H7 (cell line): ENCODE measurements at regions not wholly inside any gene's neighbourhood (a gene's known extent, or its start where the extent isn't known, plus 50 kb on each side); places are given as distances from the start of the nearest gene placed in this dataset.

Experiments used
- DNase-seq: peaks from one replicate; pipeline ENCODE4 v3.0.0; 2012
- H3K27me3 ChIP-seq: 2 replicates; pipeline ENCODE4 v1.6.0; 2011; ENCODE audit warnings: mild to moderate bottlenecking, low read length; ENCODE audit not compliant: control insufficient read depth, insufficient read depth
- H3K36me3 ChIP-seq: replicated peaks from 2 replicates; pipeline ENCODE4 v1.5.1; 2011; ENCODE audit warnings: low read length; ENCODE audit not compliant: control insufficient read depth, insufficient read depth
- H3K4me3 ChIP-seq: 2 replicates; pipeline ENCODE4 v1.5.1; 2011; ENCODE audit warnings: low read depth, mild to moderate bottlenecking, control low read depth, low read length, moderate library complexity; ENCODE audit not compliant: insufficient read depth

- Histone ChIP-seq H3K27me3 (no peaks in the 10 kb centered on the region), H3K4me3 (no peak overlapping the region), H3K36me3 (no peaks in the 10 kb centered on the region)
- no peak for DNase-seq
Observed at GRCh38 chr7:85478530-85478929, 291.7 kb upstream of the SEMA3D start.

DNA sequence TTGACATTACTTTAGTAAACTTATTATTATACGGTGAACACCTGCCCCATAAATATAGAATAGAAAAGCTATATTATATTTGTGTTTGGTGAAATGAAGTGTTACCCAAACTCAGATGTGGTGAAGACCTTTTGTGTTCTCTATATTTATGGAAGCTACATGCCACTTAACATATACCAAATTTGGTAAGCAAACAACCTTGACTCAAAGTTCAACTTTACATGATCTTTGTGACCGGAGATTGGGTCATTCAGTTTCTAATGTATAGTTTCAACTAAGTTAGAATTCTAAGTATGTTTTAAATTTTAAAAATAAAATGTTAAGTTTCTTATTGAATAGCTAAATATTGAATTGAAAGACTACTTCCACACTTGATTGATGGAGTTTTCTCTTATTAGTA is 288.6 kb upstream of the SEMA3D start:
- Histone ChIP-seq H3K4me3 (no peak overlapping the region), H3K27me3 (no peaks in the 10 kb centered on the region), H3K36me3 (no peaks in the 10 kb centered on the region)
- no peak for DNase-seq

DNA sequence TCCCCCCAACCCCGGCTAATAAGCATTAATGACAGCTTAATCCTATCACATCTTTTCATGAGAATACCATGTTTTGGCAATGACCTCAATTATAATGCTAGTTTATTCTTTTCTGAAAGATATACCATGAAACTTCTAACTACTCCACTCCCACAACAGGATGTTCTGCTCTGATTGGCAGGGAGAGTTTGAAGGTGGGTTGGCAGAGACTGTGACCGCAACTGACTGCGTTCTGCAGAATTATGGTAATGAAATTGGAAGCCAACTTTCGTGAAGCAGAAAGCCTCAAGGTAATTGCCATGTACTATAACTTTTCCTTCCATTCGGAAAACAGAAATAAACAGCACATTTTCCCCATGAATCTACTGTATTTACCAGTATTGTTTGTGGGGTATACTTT is 288.2 kb upstream of the SEMA3D start:
- no peaks in the 10 kb centered on the region for H3K27me3 ChIP-seq
- H3K36me3 ChIP-seq, result no peaks in the 10 kb centered on the region
- no peak overlapping the region for H3K4me3 ChIP-seq
- DNase-seq, result no peak

GRCh38 chr7:85474234-85474633 is 287.4 kb upstream of the SEMA3D start:
- no peak for DNase-seq
- no peaks in the 10 kb centered on the region for H3K36me3 ChIP-seq
- H3K27me3 ChIP-seq, result no peaks in the 10 kb centered on the region
- H3K4me3 ChIP-seq, result no peak overlapping the region

DNA sequence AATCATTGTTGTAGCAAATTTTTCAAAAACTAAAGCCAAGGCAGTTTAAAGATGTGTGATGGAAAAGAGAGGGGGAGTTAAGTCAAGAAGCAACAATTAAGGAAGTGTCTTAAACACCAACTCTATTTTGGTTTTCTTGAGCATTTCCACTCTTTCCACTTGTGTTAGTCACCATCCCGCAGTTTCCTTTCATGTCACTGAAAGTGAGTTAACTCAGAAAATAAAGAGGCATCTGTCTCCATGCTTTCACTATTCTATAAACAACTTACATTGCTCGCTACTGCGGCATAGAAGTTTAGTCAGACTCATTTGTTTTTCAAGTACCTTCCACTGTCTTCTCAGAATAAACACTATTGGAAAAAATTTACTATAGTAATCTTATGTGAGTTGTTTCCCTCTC is 284.9 kb upstream of the SEMA3D start:
- DNase-seq, result no peak
- H3K27me3 ChIP-seq, result no peaks in the 10 kb centered on the region
- H3K36me3 ChIP-seq, result no peaks in the 10 kb centered on the region
- no peak overlapping the region for H3K4me3 ChIP-seq

- Histone ChIP-seq H3K36me3 (no peaks in the 10 kb centered on the region), H3K27me3 (no peaks in the 10 kb centered on the region), H3K4me3 (no peak overlapping the region)
- no peak for DNase-seq
Observed at GRCh38 chr7:85471307-85471706, 284.5 kb upstream of the SEMA3D start.

GRCh38 chr7:85469446-85470010 is 282.7 kb upstream of the SEMA3D start:
- no peaks in the 10 kb centered on the region for H3K36me3 ChIP-seq
- no peak overlapping the region for H3K4me3 ChIP-seq
- DNase-seq, result no peak
- H3K27me3 ChIP-seq, result no peaks in the 10 kb centered on the region

DNA sequence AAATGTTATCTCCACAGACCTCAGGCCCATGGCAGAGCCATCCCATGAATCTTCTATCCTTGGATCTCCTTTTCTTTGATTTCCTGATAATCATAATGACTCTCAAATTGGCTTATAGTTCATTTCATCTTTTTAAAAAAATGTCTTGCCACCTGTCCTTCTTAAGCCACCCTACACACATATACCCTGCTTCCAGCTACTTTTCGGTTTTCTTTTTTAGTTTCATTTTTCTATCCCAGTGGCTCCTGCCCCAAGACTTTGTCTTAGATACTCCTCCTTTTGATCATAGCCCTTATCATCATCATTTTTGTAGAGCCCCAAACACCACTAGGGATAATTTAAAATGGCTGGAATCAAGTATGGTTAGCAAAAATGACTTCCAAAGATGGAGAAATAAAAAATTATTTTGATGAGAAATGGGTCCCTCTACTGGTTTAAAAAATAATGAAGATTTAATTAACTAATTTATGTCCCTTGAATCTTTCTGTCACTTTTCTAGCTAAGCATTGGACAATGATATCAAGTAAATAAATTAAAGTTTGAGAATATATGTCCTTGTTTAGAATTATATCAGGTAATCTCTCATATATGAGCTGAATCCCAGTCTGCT is 277.3 kb upstream of the SEMA3D start:
- Histone ChIP-seq H3K27me3 (no peaks in the 10 kb centered on the region), H3K4me3 (no peak overlapping the region), H3K36me3 (no peaks in the 10 kb centered on the region)
- DNase-seq, result no peak

DNA sequence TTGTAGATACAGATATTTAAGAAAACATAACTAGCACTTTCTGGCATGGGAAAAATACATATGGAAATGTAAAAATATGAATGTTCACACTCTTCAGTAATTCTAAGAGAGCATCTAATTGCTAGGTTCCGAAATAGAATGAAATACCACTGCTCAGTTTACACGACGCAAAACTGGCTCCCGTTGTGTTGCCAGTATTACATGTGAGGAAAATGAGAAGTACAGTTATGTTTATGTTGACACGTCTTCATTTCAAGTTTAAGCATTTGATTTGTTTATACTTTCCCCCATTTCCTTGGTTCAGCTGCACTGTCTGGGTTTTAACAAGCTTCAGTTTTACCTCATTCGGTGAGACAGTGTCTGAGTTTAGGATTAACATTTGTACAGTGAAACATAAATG is 275.8 kb upstream of the SEMA3D start:
- H3K36me3 ChIP-seq, result no peaks in the 10 kb centered on the region
- H3K4me3 ChIP-seq, result no peak overlapping the region
- no peak for DNase-seq
- H3K27me3 ChIP-seq, result no peaks in the 10 kb centered on the region

DNA sequence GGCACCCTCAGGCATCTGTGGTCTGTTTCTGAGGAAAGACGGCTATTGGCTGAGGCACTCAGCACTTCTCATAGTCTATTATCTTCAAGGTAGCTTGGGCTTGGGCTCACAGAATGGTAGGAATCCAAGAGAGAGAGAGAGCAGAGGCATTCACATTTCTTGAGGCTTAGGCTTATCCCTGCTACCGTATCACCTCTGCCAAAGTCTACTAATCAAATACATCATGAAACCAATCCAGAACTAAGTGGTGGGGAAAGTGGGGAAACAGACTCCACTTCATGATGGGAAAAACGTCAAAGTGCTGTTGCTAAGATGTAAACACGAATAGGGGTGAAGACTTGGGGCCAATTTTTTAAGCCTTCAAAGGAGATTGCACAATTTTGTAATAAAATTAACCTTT is 271.1 kb upstream of the SEMA3D start:
- Histone ChIP-seq H3K4me3 (no peak overlapping the region), H3K27me3 (no peaks in the 10 kb centered on the region), H3K36me3 (no peaks in the 10 kb centered on the region)
- DNase-seq, result no peak

DNA sequence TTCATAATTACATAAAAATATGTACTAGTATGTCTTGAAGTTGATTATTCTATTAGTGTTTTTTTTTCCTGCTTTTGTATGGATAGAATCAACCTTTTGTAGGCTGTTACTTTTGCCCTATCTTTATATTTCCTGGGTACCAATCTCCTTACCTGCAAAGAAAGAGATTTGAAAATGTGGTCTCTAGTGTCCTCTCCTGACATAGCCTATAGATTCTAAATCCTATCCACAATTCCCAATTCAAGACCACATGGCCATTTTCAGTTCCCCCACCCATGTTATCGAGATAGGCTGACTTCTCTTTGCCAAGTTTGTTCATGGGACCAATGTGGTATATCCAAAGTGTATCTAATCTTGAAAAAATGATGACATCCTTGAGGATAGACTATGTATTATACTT is 269.4 kb upstream of the SEMA3D start:
- no peaks in the 10 kb centered on the region for H3K36me3 ChIP-seq
- H3K27me3 ChIP-seq, result no peaks in the 10 kb centered on the region
- H3K4me3 ChIP-seq, result no peak overlapping the region
- DNase-seq, result no peak

GRCh38 chr7:85454904-85455303 is 268.0 kb upstream of the SEMA3D start:
- H3K27me3 ChIP-seq, result no peaks in the 10 kb centered on the region
- H3K36me3 ChIP-seq, result no peaks in the 10 kb centered on the region
- no peak overlapping the region for H3K4me3 ChIP-seq
- DNase-seq, result no peak

DNA sequence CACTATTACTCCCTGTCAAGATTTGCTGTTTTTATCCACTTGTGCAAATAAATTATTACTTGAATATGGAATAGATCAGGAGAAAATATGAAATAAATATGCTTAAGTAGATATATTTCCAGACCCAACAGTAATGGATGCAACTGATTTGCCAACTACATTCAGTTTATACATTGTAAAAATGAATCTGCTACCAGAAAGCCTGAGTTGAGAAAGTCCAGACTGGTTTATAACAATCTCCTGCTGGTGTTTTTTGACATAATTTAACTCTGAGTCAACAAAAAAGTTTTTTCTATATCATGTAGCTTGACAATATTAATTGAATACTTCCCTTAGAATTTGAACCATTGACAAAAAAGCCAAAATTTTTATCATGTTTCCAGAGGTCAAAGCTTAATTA is 265.8 kb upstream of the SEMA3D start:
- DNase-seq, result no peak
- H3K27me3 ChIP-seq, result no peaks in the 10 kb centered on the region
- H3K4me3 ChIP-seq, result no peak overlapping the region
- H3K36me3 ChIP-seq, result no peaks in the 10 kb centered on the region

DNA sequence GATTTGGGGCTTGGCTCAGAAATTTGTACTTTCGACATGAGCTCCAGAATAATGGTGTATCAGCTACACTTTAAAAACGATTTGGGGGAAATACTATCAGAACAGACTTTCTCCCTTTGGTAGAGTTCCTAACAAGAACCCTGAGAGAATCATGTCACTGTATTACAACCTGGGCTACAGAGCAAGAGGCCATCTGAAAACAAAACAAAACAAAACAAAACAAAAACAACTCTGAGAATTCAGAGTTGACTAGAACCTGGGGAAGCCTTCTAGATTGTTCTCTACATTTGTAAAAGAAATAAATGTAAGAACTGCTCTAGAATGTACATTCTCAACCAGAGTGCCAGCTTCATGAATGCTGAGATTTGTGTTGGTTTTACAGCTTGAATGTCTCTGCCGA is 262.6 kb upstream of the SEMA3D start:
- no peaks in the 10 kb centered on the region for H3K27me3 ChIP-seq
- DNase-seq, result no peak
- H3K36me3 ChIP-seq, result no peaks in the 10 kb centered on the region
- no peak overlapping the region for H3K4me3 ChIP-seq

DNA sequence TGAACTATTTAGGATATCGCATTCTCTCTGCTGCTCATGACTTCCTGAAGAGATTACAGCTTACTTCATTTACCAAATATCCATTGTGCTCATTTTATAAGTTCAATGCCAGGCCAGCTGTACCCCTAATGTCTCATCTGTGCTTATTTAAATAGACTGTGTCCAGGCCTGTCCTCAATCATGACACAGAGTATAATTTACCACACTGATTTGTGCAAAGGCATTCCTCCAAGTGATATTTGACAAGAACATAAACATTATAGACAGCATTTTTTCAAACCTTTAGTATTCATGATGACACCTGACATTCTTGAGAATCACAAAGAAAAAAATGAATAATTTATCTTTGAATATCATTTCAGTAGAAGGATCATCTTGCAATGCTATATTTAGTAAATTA is 260.1 kb upstream of the SEMA3D start:
- H3K27me3 ChIP-seq, result no peaks in the 10 kb centered on the region
- no peak for DNase-seq
- H3K36me3 ChIP-seq, result no peaks in the 10 kb centered on the region
- no peak overlapping the region for H3K4me3 ChIP-seq

- Histone ChIP-seq H3K4me3 (no peak overlapping the region), H3K27me3 (no peaks in the 10 kb centered on the region), H3K36me3 (no peaks in the 10 kb centered on the region)
- DNase-seq, result no peak
Observed at GRCh38 chr7:85426487-85426960, 239.7 kb upstream of the SEMA3D start.
